Kidney (tissue), 13 donors: ENCODE measurements at regions not wholly inside any gene's neighbourhood (a gene's known extent, or its start where the extent isn't known, plus 50 kb on each side); places are given as distances from the start of the nearest gene placed in this dataset.

Experiments
- DNase-seq, 5 donors: peaks; one replicate each; pipeline ENCODE4 v3.0.0-alpha.2; 2013 to 2020
- FAIRE-seq: peaks from 2 replicates; lab custom pipeline; 2012; peaks lifted over from hg19 to GRCh38; lab: Jason Lieb, UNC
- H3K27ac ChIP-seq, 2 donors: one replicate each; pipeline ENCODE4 v1.7.0; 2013; ENCODE audit warnings: low read depth in 2 of 2, low read length in 2 of 2, inconsistent platforms in 1 of 2
- H3K27me3 ChIP-seq: one replicate; pipeline ENCODE4 v1.7.1; 2013; ENCODE audit warnings: low read length, inconsistent platforms; ENCODE audit not compliant: control insufficient read depth, insufficient read depth
- H3K36me3 ChIP-seq, 3 donors: one replicate each; pipeline versions ENCODE4 v1.7.0 to v1.7.1; 2013; ENCODE audit warnings: low read length in 3 of 3, control low read depth in 1 of 3, inconsistent platforms in 1 of 3; ENCODE audit not compliant: insufficient read depth in 3 of 3, control insufficient read depth in 2 of 3
- H3K4me1 ChIP-seq, 3 donors: one replicate each; pipeline versions ENCODE4 v1.7.0 to v1.7.1; 2013; ENCODE audit warnings: low read length in 3 of 3, inconsistent platforms in 1 of 3, low read depth in 1 of 3; ENCODE audit not compliant: control insufficient read depth in 2 of 3, insufficient read depth in 2 of 3
- H3K4me3 ChIP-seq, 3 donors: one replicate each; pipeline versions ENCODE4 v1.7.0 to v1.8.1; 2013; ENCODE audit warnings: low read length in 3 of 3, control low read depth in 1 of 3, inconsistent platforms in 1 of 3
- H3K9ac ChIP-seq, 3 donors: one replicate each; pipeline versions ENCODE4 v1.7.0 to v1.7.1; 2013; ENCODE audit warnings: low read length in 3 of 3, control low read depth in 1 of 3, inconsistent platforms in 1 of 3
- H3K9me3 ChIP-seq, 3 donors: one replicate each; pipeline versions ENCODE4 v1.7.0 to v1.7.1; 2013; ENCODE audit warnings: low read length in 3 of 3, control low read depth in 1 of 3, inconsistent platforms in 1 of 3; ENCODE audit not compliant: control insufficient read depth in 2 of 3, insufficient read depth in 1 of 3
- intact Hi-C: fragments of 100-400 bp; cut with DNase I; formaldehyde crosslinking; loops from one replicate; pipeline ENCODE4 v1.11.1; 2022
- TF ChIP-seq, protein P1 (sequence below): IDR thresholded peaks from 3 replicates; pipeline ENCODE4 v1.5.1; 2012; ENCODE audit warnings: mild to moderate bottlenecking, moderate library complexity, borderline replicate concordance; ENCODE audit not compliant: insufficient read depth; ENCODE audit errors: extremely low read depth
- donor health status: control.
- donor health status: control.
- donor health status: control.
- donor health status: control.
- donor health status: control.
- donor health status: DM: yes; HTN: yes; CAD: no.
- donor health status: Normal renal cell carcinoma (clear cell type).

DNA sequence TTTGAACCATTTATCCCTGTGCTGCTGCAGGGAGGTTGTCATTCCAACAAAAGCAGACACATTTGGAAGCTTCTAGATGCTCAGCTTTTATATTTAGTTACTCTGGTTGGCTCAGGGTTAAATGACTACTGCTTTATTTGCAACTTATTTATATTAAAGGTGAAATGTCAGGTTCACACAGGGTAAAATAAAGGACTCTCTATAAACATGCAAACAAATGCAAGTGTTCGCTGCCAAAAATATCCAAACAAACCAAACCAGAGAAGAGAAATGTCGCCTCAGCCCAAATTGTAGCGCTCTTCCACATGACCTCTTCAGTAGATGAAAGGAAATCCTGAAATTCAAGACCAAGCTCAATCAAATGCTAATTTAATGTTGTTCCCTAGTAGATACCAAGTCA is 57.0 kb upstream of the LIFR start:
- Histone ChIP-seq H3K27me3 (no peaks in the 10 kb centered on the region), H3K4me3 (no peak overlapping the region), H3K36me3 (no peaks in the 10 kb centered on the region), H3K9me3 (no peaks in the 10 kb centered on the region), H3K27ac (no peak overlapping the region), H3K9ac (no peak overlapping the region), H3K4me1 (peaks cover 0 to 5% (median 2%) of the 10 kb centered on the region in 3 donors)
- no peak for FAIRE-seq
- intact Hi-C loops: no loop called here
- TF ChIP-seq, protein P1, sequence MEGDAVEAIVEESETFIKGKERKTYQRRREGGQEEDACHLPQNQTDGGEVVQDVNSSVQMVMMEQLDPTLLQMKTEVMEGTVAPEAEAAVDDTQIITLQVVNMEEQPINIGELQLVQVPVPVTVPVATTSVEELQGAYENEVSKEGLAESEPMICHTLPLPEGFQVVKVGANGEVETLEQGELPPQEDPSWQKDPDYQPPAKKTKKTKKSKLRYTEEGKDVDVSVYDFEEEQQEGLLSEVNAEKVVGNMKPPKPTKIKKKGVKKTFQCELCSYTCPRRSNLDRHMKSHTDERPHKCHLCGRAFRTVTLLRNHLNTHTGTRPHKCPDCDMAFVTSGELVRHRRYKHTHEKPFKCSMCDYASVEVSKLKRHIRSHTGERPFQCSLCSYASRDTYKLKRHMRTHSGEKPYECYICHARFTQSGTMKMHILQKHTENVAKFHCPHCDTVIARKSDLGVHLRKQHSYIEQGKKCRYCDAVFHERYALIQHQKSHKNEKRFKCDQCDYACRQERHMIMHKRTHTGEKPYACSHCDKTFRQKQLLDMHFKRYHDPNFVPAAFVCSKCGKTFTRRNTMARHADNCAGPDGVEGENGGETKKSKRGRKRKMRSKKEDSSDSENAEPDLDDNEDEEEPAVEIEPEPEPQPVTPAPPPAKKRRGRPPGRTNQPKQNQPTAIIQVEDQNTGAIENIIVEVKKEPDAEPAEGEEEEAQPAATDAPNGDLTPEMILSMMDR: no peak
- DNase-seq: no peak

DNA sequence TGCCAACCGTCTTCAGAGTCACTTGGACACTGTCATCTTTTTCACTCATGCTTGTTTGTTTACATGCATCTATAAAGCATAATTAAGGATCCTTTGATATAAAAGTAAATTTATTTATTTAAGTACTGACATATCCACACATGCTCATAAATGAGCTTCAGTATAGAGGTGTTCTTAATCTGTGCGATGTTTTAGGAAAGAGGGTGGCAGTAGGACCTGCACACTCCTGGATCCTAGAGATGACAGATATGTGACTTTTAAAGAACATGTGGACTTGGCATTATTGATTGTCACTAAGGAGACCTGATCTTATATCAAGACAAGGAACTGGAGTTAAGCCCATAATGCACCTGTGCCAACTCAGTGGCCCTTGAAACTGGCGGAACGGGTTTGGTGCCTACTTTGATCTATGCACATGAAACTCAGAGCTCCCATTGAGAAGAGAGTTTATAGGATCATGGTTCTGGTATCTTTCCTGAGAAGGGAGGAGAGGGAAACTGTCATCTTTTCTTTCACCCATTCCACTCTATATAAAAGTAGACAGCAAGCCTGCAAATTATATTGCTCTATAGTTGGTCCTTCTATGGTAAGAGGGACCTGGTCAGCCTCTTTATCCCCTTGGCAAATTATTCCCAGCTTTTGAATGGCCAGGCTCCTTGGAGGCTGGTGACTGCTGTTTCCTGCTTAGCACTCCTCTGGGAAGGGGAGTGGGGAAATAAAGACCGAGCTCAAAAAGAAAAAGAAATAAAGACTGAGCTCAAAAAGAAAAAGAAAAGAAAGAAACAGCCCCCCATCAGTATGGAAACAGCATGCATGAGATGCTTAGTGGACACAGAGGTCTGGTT is 57.8 kb upstream of the LIFR start:
- Histone ChIP-seq H3K9ac (no peak overlapping the region), H3K4me1 (peaks cover 0 to 5% (median 2%) of the 10 kb centered on the region in 3 donors), H3K27me3 (no peaks in the 10 kb centered on the region), H3K4me3 (no peak overlapping the region), H3K36me3 (no peaks in the 10 kb centered on the region), H3K27ac (no peak overlapping the region), H3K9me3 (peaks cover 0 to 3% (median 0%) of the 10 kb centered on the region in 3 donors)
- TF ChIP-seq, protein P1: no peak
- DNase-seq (peak in 3 of 5 donors; percentile 51 to 72 (median 72)), FAIRE-seq (no peak)
- intact Hi-C loops: no loop called here

DNA sequence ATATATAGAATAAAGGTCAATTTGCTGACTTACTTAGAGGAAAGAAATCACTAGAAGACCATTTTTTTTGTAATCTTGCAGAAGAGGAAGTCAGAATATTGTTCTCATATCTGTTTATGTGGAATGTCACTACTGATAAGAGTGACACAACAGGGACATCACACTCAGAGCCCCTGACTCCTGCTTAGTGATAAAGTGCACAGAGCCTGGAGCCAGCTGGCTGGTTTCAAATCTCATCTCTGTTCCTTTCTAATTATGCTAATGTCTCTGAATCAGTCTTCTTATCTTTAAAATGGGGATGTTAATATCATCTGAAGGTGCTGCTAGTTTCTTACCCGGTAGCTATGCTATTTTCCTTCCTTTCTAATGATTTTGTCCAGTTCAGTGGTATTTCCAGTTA is 58.6 kb upstream of the LIFR start:
- TF ChIP-seq, protein P1: no peak
- peaks cover 0 to 5% (median 2%) of the 10 kb centered on the region in 3 donors for H3K4me1 ChIP-seq
- no peak overlapping the region for H3K4me3 ChIP-seq
- DNase-seq (no peak), FAIRE-seq (no peak)
- no peaks in the 10 kb centered on the region for H3K36me3 ChIP-seq
- H3K27me3 ChIP-seq: no peaks in the 10 kb centered on the region
- no peak overlapping the region for H3K27ac ChIP-seq
- peaks cover 0 to 3% (median 0%) of the 10 kb centered on the region in 3 donors for H3K9me3 ChIP-seq
- H3K9ac ChIP-seq: no peak overlapping the region
- intact Hi-C loops: no loop called here
